HCT116 (cell line): ENCODE measurements at regions not wholly inside any gene's neighbourhood (a gene's known extent, or its start where the extent isn't known, plus 50 kb on each side); places are given as distances from the start of the nearest gene placed in this dataset.

ENCODE experiments used
- ATAC-seq: fragments of 200-7000 bp; cut with Tn5 transposase; 2 replicates; pipeline ENCODE4 v1.9.1; 2020; ENCODE audit warnings: mild to moderate bottlenecking, moderate library complexity
- BruUV-seq: library from RNA; stranded (reverse); fragments of 400-500 nt; replicated peaks from 2 replicates; lab custom pipeline; 2021; lab: Mats Ljungman, UMichigan
- CTCF ChIA-PET: fragments of 300-600 bp; sonication (Branson Sonifier 250); formaldehyde crosslinking; loops from one replicate; lab custom pipeline; 2021; ENCODE audit warnings: antibody characterized with exemption; lab: Charles Lee
- POLR2A ChIA-PET: fragments of 300-600, 350-600 bp; sonication (Branson Sonifier 250); formaldehyde crosslinking; loops from one replicate; lab custom pipeline; 2021; ENCODE audit warnings: antibody characterized with exemption; lab: Charles Lee
- RAD21 ChIA-PET, 2 experiments: fragments of 300-600 bp; sonication (Branson Sonifier 250); formaldehyde crosslinking; loops; one replicate each; lab custom pipeline; 2023; ENCODE audit warnings: low total read pairs in 2 of 2; ENCODE audit not compliant: uncharacterized antibody in 2 of 2, unreplicated experiment in 2 of 2, low non-redundant PET in 1 of 2; lab: Charles Lee
- DNase-seq: peaks from one replicate; pipeline ENCODE4 v3.0.0-alpha.2; 2010; ENCODE audit warnings: low read depth, low spot score
- H2AFZ ChIP-seq: fragments of 200-600 bp; shearing (Covaris generic), sonication (generic); 2 replicates; pipeline ENCODE4 v1.6.1; 2017; ENCODE audit warnings: low read depth, mixed run types, mixed read lengths, antibody characterized with exemption, low read length; ENCODE audit not compliant: poor library complexity, severe bottlenecking
- H3K27ac ChIP-seq: 2 replicates; pipeline ENCODE4 v1.5.1; 2012; ENCODE audit warnings: low read depth, low read length
- H3K27me3 ChIP-seq: fragments of 200-600 bp; sonication (generic); 2 replicates; pipeline ENCODE4 v1.6.1; 2016; ENCODE audit warnings: mixed run types, low read length, mixed read lengths; ENCODE audit not compliant: insufficient read depth
- H3K36me3 ChIP-seq, 2 experiments: fragments of 200-500 bp in 1 of 2; fragments of 200-600 bp in 1 of 2; sonication (Bioruptor generic) in 1 of 2; sonication (generic) in 1 of 2; 2 replicates each; pipeline versions ENCODE4 v1.5.1 to v1.6.1; 2014 to 2016; ENCODE audit warnings: low read length in 2 of 2, inconsistent platforms in 1 of 2, mixed read lengths in 1 of 2, mixed run types in 1 of 2; ENCODE audit not compliant: insufficient read depth in 2 of 2, control insufficient read depth in 1 of 2
- H3K4me1 ChIP-seq, 2 experiments: fragments of 200-600 bp in 1 of 2; sonication (generic) in 1 of 2; 2 replicates each; pipeline versions ENCODE4 v1.5.1 to v1.6.1; 2012 to 2017; ENCODE audit warnings: low read length in 2 of 2, inconsistent platforms in 1 of 2, mild to moderate bottlenecking in 1 of 2, mixed read lengths in 1 of 2, mixed run types in 1 of 2, moderate library complexity in 1 of 2; ENCODE audit not compliant: insufficient read depth in 2 of 2, control insufficient read depth in 1 of 2
- H3K4me2 ChIP-seq: fragments of 200-600 bp; sonication (generic); 2 replicates; pipeline ENCODE4 v1.6.1; 2017; ENCODE audit warnings: mixed run types, low read length, mixed read lengths
- H3K4me3 ChIP-seq, 2 experiments: fragments of 200-600 bp in 1 of 2; sonication (generic) in 1 of 2; replicated peaks in 1 of 2; 2 replicates each; pipeline ENCODE4 v1.5.1; 2011 to 2016; ENCODE audit warnings: low read length in 2 of 2, control low read depth in 1 of 2, low read depth in 1 of 2, mild to moderate bottlenecking in 1 of 2, mixed read lengths in 1 of 2, mixed run types in 1 of 2
- H3K79me2 ChIP-seq: fragments of 200-600 bp; sonication (generic); 2 replicates; pipeline ENCODE4 v1.6.1; 2017; ENCODE audit warnings: mild to moderate bottlenecking, mixed run types, low read length, moderate library complexity, mixed read lengths; ENCODE audit not compliant: insufficient read depth
- H3K9ac ChIP-seq: fragments of 200-600 bp; sonication (generic); 2 replicates; pipeline ENCODE4 v1.6.1; 2016; ENCODE audit warnings: low read length, mixed read lengths
- H3K9me2 ChIP-seq: fragments of 200-600 bp; sonication (generic), shearing (Covaris generic); 2 replicates; pipeline ENCODE4 v1.6.1; 2017; ENCODE audit warnings: mixed run types, mild to moderate bottlenecking, moderate library complexity; ENCODE audit not compliant: insufficient read depth
- H3K9me3 ChIP-seq, 2 experiments: fragments of 200-500 bp in 1 of 2; fragments of 200-600 bp in 1 of 2; sonication (Bioruptor generic) in 1 of 2; sonication (generic) in 1 of 2; 2 replicates each; pipeline ENCODE4 v1.6.1; 2014 to 2017; ENCODE audit warnings: low read length in 2 of 2, mixed read lengths in 2 of 2, inconsistent platforms in 1 of 2, low read depth in 1 of 2, mild to moderate bottlenecking in 1 of 2, mixed run types in 1 of 2, moderate library complexity in 1 of 2; ENCODE audit not compliant: control insufficient read depth in 1 of 2, insufficient read depth in 1 of 2
- H4K20me1 ChIP-seq: fragments of 200-600 bp; sonication (generic), shearing (Covaris generic); 2 replicates; pipeline ENCODE4 v1.6.1; 2017; ENCODE audit warnings: mixed run types, mild to moderate bottlenecking, moderate library complexity; ENCODE audit not compliant: insufficient read depth
- ATF3 ChIP-seq: IDR thresholded peaks from 2 replicates; pipeline ENCODE4 v1.6.1; 2012
- CBX3 ChIP-seq: IDR thresholded peaks from 2 replicates; pipeline ENCODE4 v1.6.1; 2012; ENCODE audit warnings: low read depth
- CEBPB ChIP-seq: IDR thresholded peaks from 2 replicates; pipeline ENCODE4 v1.6.1; 2012; ENCODE audit warnings: low read depth
- ELF1 ChIP-seq: IDR thresholded peaks from 2 replicates; pipeline ENCODE4 v1.6.1; 2012; ENCODE audit warnings: low read depth, borderline replicate concordance
- EZH2 ChIP-seq: fragments of 200-600 bp; sonication (generic); IDR thresholded peaks from 2 replicates; pipeline ENCODE4 v1.6.1; 2017; ENCODE audit warnings: antibody characterized with exemption, mixed run types
- FOSL1 ChIP-seq: IDR thresholded peaks from 2 replicates; pipeline ENCODE4 v1.6.1; 2012; ENCODE audit warnings: low read depth
- JUND ChIP-seq: IDR thresholded peaks from 2 replicates; pipeline ENCODE4 v1.6.1; 2012
- MAX ChIP-seq: IDR thresholded peaks from 2 replicates; pipeline ENCODE4 v1.6.1; 2012
- RAD21 ChIP-seq: IDR thresholded peaks from 2 replicates; pipeline ENCODE4 v1.6.1; 2012; ENCODE audit warnings: low read depth, mild to moderate bottlenecking
- REST ChIP-seq: IDR thresholded peaks from 2 replicates; pipeline ENCODE4 v1.6.1; 2012; ENCODE audit warnings: low read depth
- SIN3A ChIP-seq: IDR thresholded peaks from 2 replicates; pipeline ENCODE4 v1.6.1; 2012; ENCODE audit warnings: low read depth
- SP1 ChIP-seq: IDR thresholded peaks from 2 replicates; pipeline ENCODE4 v1.6.1; 2012; ENCODE audit warnings: low read depth
- SRF ChIP-seq: IDR thresholded peaks from 2 replicates; pipeline ENCODE4 v1.6.1; 2012; ENCODE audit warnings: low read depth
- TCF7L2 ChIP-seq: IDR thresholded peaks from 2 replicates; pipeline ENCODE4 v1.7.0; 2011; ENCODE audit warnings: borderline replicate concordance, inconsistent platforms; ENCODE audit not compliant: insufficient read depth, insufficient read length; ENCODE audit errors: extremely low read depth
- YY1 ChIP-seq: IDR thresholded peaks from 2 replicates; pipeline ENCODE4 v1.6.1; 2011; ENCODE audit warnings: low read length, low read depth, moderate library complexity, mild to moderate bottlenecking; ENCODE audit not compliant: insufficient replicate concordance; ENCODE audit errors: extremely low read depth
- ZNF274 ChIP-seq: fragments of 200-500 bp; sonication (Bioruptor generic); IDR thresholded peaks from 2 replicates; pipeline ENCODE4 v1.6.1; 2014; ENCODE audit warnings: mild to moderate bottlenecking, low read depth, low read length, inconsistent platforms
- intact Hi-C: fragments of 100-400 bp; cut with micrococcal nuclease; formaldehyde crosslinking; loops from 2 replicates; pipeline ENCODE4 v1.10.0; 2022

- DNase-seq, result no peak
- Histone ChIP-seq H4K20me1 (no peaks in the 10 kb centered on the region), H3K27ac (no peak overlapping the region), H2AFZ (no peak overlapping the region), H3K9ac (no peak overlapping the region), H3K9me2 (no peaks in the 10 kb centered on the region), H3K9me3 (peaks cover 3 to 28% of the 10 kb centered on the region in 2 experiments; a peak in 2 of 4 replicates), H3K79me2 (no peaks in the 10 kb centered on the region), H3K27me3 (no peaks in the 10 kb centered on the region), H3K36me3 (no peaks in the 10 kb centered on the region)
- POLR2A ChIA-PET, result no interaction called here
- BruUV-seq, result no TSS peak
- TF ChIP-seq ELF1 (no peak), MAX (no peak), ZNF274 (no peak), SP1 (no peak), CEBPB (no peak)
- TF ChIP-seq, all 23 proteins: peak for 0
- no peak overlapping the region for H3K4me3 ChIP-seq
- H3K4me1 ChIP-seq, result no peaks in the 10 kb centered on the region
- CTCF ChIA-PET, result no interaction called here
- no peak for ATAC-seq
- RAD21 ChIA-PET, result no interaction called here
- H3K4me2 ChIP-seq, result no peak overlapping the region
- intact Hi-C loops, result no loop called here
These were observed 2202.9 kb upstream of the WWC1 start for GRCh38 chr5:166088389-166089039.

- Histone ChIP-seq H3K79me2 (no peaks in the 10 kb centered on the region), H3K9ac (no peak overlapping the region), H3K9me2 (no peaks in the 10 kb centered on the region), H4K20me1 (no peaks in the 10 kb centered on the region), H2AFZ (no peak overlapping the region), H3K4me2 (no peak overlapping the region), H3K9me3 (peaks cover 0 to 20% of the 10 kb centered on the region in 2 experiments; a peak in 1 of 4 replicates), H3K36me3 (no peaks in the 10 kb centered on the region), H3K27ac (no peak overlapping the region), H3K4me3 (no peak overlapping the region), H3K27me3 (no peaks in the 10 kb centered on the region), H3K4me1 (no peaks in the 10 kb centered on the region)
- intact Hi-C loops, result no loop called here
- no peak for DNase-seq
- CTCF ChIA-PET, result no interaction called here
- BruUV-seq, result no TSS peak
- POLR2A ChIA-PET, result no interaction called here
- RAD21 ChIA-PET, result no interaction called here
- ATAC-seq, result no peak
- TF ChIP-seq RAD21, result no peak
- TF ChIP-seq YY1, result no peak
- no peak for TF ChIP-seq SIN3A
- no peak for TF ChIP-seq ATF3
- no peak for TF ChIP-seq CBX3
- no peak for TF ChIP-seq SP1
- no peak for TF ChIP-seq REST
- no peak for TF ChIP-seq FOSL1
- TF ChIP-seq TCF7L2, result no peak
- TF ChIP-seq SRF, result no peak
- no peak for TF ChIP-seq EZH2
- no peak for TF ChIP-seq JUND
These were observed 2199.5 kb upstream of the WWC1 start for GRCh38 chr5:166091931-166092330.
